ENCODE measurements at regions not wholly inside any gene's neighbourhood (a gene's known extent, or its start where the extent isn't known, plus 50 kb on each side); places are given as distances from the start of the nearest gene placed in this dataset.

DNA sequence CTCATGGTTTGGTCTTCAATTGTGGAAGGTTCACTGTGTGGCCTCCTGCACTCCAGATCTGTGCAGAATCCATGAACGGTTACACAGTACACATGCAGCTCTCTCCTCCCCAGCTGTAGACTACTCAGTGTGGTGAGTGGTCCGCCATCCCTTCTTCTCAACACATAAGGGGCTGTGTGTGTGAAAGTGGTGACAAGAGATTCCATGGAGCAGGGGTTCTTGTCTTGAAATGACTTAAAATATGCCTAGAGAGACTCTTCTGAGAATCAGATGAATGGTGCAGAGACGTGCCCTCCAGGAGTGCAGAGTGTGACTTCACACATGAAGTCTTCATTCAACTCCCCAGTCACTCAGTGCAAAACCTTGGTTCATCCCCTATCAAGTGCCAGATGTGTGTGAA is 151.0 kb upstream of the COPS8 start:
- no peak for DNase-seq (ENCODE audit: low read depth, low spot score)
- H3K27ac ChIP-seq = no peak overlapping the region

DNA sequence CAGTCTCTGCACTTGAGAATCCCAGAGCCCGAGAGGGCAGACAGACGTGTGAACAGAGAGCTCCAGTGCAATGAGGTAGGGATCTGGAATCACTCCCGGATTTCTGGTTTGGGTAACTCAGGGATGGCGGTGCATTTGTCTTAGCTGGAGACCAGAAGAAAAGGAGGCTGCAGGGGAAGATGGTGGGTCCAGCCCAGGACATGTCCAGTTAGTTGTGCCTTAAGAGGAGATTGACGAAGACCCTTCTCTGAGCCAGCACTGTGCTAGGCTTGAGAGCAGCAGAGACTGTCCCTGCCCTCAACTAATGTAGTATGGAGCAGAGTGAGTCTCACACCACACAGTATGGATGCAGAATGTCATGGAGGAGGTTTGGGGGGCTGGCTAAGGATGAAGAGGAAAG is 150.6 kb upstream of the COPS8 start:
- H3K27ac ChIP-seq = no peak overlapping the region
- DNase-seq (ENCODE audit: low read depth, low spot score) = no peak

DNA sequence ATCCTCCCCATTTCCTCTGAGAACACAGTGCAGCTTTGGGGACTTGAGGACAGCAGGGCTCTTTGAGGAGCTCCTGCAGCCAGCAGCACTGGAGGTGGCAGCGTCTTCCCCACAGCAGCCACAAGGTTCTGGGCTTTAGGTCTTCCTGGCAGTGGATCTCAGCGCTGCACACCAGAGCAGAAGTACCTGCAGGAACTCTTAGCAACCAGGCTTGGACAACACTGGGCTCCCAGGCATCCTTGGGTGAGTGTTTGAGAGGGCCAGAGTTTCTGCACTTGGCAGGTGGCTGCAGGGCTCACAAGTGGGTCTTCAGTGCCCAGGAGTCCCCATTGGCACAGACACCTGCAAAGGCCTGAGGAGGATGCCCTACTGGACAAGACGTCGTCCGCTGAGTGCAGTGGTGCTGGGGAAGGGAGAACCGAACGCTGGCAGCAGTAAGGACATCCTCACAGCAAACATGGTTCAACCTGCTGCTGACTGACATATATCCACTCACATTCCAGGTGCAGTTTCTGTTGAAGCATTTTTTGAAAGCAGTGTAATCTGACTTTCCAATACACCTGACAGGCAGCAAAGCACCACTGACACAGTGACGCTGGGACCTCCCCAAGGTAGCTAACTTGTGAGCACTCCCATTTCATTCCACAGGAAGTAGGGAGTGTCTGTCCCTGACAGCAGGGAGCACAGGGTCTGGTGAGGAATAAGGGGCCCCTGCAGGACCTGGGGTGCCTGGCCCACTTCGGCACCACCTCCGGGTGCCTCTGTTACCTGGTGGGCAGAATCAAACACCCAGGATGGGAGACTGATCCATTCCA is 149.9 kb upstream of the COPS8 start:
- DNase-seq (ENCODE audit: low read depth, low spot score) = no peak
- H3K27ac ChIP-seq = no peak overlapping the region

DNA sequence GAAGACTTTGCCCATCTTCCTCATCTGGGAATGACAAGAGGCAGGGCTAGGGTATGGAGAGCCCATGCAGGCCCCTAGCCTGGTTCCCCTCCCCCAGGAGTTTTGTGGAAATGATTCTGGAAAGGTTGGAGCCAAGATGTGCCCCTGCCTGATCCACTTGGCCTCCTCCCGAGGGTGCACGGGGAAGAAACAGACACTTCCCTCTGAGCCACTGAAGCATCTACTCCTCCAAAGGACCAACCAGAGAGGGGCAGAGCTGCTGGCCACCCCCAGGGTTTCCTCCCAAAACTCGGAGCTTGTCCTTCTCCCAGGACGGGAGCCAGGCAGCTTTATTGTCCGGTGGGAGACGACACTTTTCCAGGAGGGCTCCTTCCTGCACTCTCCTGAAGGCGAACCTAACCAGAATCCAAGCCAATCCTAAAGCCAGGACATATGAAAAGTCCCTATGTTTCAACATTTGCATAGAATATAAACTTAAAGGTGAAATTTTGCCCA is 149.2 kb upstream of the COPS8 start:
- DNase-seq (ENCODE audit: low read depth, low spot score) = no peak
- no peak overlapping the region for H3K27ac ChIP-seq

DNA sequence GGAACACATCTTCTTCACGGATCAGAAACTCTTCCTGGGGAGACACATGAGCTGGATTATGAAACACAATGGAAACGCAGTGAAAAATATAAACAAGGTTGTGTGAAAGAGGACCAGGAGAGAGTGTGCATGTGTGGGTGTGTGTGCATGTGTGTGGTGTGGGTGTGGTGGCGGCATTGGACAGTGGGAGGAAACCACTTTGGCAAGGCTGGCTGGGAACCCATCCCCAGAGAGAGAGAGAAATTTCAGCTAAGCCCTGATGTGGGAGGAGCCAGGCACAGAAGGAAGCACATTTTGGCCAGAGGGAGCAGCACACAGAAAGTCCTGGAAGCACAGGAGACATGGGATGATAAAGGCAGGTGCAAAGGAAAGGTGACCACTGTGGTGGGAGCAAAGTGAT is 147.6 kb upstream of the COPS8 start:
- no peak overlapping the region for H3K27ac ChIP-seq
- no peak for DNase-seq (ENCODE audit: low read depth, low spot score)

DNA sequence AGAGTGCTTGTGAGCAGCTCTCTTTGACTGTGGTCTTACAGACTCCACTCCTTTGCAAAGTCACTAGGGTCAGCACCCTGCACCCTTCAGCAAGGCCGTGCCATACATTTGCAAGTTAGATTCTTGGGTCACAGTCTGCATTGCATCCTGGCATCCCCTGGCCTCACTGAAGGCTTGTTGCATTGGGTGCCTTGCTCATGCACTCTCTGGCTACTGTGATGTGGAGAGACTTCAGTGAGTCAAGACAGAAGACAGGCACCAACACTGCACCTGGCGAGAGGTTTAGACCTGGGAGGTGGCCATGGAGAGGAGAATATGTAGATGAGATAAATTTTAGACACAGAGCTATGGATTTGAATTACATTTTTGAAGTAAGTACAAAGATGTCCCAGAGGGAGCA is 146.4 kb upstream of the COPS8 start:
- DNase-seq (ENCODE audit: low read depth, low spot score) = no peak

DNA sequence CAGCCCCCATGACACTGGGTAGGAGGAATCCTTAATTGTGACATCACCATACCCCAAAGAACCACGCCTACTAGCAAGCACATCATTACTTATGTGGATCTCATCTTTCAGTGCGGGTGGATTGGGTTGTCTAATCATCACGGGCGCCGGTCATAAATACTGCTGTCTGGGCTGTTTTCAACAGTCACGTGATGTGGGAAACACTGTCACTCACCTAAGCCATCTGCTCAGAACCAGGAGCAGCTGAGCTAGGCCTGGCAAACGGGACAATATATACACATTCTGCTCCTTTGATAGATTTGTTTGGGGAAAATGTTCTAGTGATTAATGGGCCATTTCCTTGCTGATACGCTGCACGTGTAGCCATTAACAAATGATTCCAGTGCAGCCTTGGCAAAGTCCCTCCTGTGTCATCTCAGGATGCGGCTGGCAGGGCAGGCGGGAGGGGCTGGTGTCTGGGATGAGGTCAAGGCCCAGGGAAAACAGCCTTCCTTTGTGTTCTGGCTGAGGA is 145.9 kb upstream of the COPS8 start:
- no peak for DNase-seq (ENCODE audit: low read depth, low spot score)

More for the DNA sequence above, 146.4 kb upstream of the COPS8 start:
- no peak overlapping the region for H3K27ac ChIP-seq

DNA sequence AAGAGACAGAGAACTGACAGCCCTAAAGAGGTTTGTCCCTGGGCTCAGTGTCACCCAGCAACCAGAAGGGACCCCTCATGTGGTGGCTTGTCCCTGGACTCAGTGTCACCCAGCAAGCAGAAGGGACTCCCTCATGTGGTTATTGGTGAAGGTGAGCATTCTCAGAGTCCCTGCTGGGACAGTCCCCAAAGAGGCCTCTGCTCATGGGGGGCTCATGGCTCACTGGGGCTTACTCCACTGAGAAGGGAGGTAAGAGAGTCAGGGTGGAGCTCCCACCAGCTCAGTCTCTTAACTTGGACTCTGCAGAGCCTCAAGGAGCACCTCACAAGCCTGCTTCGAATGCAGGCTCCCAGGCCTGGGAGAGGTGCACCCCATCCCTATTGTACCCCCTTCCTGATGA is 145.2 kb upstream of the COPS8 start:
- no peak overlapping the region for H3K27ac ChIP-seq
- no peak for DNase-seq (ENCODE audit: low read depth, low spot score)

More for the DNA sequence above, 145.9 kb upstream of the COPS8 start:
- no peak overlapping the region for H3K27ac ChIP-seq

DNA sequence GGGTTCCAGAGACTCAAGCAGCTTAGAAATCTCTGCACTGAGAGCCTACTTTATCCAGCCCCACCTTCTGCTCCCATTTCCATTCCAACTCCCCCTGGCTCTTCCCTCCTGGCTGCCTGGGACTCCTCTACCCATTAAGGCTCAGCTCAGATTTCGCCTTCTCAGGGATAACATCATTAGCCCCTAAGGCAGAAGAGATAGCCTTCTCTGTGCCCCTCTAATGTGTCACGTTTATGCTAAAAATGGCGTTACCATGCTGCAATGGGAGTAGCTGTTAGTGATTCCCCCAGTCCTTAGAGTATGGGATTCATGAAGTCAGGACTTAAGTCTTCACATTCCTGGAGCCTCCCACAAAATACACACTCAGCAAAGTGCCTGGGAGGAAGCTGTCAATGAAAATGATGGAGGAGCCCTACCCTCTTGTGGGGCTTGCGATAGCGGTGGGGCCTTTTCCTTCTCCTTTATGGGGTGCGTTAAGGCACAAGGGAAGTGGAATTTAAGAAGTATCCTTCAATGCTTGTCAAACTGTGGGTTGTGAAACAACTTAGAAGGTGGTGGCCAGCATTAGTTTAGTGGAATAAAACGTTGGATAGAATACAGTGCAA is 144.7 kb upstream of the COPS8 start:
- H3K27ac ChIP-seq = no peak overlapping the region
- no peak for DNase-seq (ENCODE audit: low read depth, low spot score)

DNA sequence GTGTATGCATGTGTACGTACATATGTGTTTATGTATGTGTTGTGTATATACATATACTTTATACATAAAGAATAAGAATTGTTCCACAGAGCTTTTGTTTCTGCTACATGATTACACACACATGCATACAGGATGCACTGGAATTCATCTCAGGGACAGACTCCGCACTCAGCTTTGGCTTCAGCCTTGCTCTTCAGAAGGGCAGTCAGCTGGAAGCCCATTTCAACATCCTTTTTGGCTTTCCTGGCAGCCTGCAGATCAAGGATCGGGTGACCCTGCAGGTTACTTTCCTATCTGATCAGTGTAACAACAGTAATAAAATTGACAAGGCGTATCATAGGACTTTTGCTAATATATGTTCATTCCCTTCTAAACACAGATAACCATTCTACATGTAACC is 144.1 kb upstream of the COPS8 start:
- DNase-seq (ENCODE audit: low read depth, low spot score) = no peak
- no peak overlapping the region for H3K27ac ChIP-seq

DNA sequence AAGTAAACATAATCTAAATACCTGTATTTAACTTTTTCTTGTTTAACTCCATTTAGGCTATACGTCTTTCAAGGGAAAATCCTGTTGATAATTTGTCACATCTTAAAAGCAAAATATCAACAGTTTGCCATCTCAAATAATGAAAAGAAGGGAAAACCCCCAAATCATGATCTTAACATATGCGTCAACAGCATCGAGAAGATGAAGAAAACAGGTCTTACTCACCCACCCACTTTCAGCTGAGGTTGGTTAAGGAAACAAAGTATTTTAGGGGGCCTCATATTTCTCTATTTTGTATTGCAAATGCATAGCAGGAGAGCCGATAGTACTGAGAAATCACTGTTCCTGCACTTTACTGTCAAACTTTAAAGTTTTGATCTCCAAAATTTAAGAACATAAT is 143.1 kb upstream of the COPS8 start:
- no peak overlapping the region for H3K27ac ChIP-seq
- DNase-seq (ENCODE audit: low read depth, low spot score) = no peak

DNA sequence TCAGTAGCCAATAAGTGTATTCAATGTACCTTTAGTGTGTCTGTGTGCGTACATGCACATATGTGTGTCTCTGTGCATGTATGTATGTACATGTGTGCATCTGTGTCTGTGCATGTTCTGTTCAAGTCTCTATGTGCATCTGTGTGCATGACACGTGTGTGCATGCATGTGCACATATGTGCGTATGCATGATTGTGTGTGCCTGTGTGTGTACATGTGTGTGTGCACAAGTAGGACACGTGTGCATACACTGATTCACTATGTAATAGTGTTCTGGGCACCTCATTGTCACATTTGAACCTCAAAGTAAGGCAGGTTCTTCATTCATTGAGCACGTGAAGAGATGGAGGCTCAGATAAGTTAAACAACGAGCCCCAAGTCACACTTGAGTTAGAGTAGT is 142.6 kb upstream of the COPS8 start:
- no peak overlapping the region for H3K27ac ChIP-seq
- DNase-seq (ENCODE audit: low read depth, low spot score) = no peak

DNA sequence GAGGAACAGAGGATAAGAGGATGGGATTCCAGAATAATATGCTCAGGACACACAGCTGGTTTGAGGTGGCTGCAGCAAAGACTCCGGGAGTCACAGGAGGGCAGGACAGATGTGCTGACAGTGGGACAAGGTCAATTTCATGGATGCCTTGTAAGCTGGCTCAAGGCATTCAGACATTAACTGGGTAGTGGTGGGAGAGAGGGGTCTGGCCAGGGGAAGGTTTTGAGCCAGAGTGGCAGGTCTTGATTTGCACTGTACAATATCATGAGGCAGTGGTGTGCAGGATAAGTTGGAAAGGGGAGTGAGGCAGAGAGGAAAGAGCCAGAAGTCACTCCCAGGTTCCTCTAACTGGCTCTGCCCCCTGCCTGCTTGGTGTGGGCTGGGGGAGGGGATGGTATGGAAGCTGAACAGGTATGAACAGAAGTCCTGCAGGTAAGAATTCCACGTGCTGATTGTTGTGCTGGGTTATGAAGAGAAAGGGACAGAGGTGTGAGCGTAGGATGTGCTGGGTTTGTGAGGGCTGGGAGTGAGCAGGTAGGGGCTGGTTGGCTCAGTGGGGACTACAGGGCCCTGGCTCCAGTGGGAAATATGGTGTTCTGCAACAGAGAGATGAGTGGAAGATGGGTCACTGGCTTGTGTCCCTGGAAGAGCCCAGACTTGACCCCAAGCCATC is 141.7 kb upstream of the COPS8 start:
- no peak for DNase-seq (ENCODE audit: low read depth, low spot score)
- no peak overlapping the region for H3K27ac ChIP-seq

DNA sequence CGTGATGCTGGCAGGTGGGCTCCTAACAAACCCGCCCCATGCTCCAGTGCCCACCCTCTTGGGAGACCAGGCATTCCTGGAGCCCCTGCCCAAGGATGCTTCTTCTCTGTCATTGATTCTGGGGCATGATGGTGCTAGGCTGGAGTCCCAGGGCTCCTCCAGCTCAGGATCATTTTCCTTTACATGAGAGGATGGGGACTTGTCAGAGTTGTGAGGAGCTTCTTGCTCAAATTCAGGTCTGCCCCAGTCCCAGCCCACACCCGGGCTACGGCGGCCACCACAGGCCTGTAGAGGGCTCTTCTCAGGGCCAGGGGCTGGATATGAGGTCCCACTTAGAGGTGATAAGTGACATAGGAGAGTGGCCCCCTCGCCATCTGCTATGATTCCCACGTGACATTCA is 141.1 kb upstream of the COPS8 start:
- H3K27ac ChIP-seq = no peak overlapping the region
- DNase-seq (ENCODE audit: low read depth, low spot score) = no peak

DNA sequence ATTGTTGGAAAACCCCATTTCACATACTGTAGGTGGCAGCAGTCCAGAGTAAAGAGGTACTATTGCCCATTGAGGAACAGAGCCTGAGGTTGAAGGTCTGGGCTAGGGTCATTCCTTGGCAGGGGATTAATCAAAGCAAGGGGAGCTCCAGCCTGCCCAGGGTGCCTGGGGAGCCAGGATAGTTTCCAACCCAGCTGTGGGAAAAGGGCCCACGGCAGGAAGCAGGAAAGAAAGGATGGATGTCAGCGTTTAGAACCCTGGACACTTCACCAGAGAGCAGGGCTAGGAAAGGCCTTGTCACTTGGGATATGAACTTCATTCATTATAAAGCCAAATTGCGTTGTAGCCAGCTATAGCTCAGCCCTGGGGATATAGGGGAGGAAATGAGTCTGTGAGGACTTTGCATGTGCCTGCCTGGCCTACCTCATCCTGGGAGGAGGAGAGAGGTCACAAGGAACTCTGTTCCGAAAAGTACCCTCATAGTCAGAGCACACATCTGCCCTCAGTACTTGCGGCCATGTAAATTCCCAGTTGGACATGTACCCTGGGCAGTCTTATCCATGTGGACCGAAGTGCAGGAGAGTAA is 140.2 kb upstream of the COPS8 start:
- no peak for DNase-seq (ENCODE audit: low read depth, low spot score)
- no peak overlapping the region for H3K27ac ChIP-seq

DNA sequence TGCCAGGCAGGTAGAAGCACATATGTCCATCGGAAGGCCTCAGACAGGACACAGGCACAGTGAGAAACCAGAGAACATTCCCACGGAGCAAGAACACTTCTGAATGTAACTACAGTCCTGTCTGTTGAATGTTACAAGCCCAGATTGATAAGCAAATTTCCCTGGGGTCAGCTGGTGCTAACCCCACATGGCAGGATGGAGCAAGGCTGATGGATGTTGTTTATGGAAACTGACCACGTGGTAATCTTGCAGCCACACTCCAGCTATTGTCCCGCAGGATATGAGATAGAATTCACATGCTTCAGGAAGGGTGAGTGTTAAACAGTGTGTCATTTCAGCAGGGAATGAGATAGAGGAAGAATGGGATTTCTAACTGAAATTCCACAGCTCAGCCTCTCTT is 138.8 kb upstream of the COPS8 start:
- no peak overlapping the region for H3K27ac ChIP-seq
- DNase-seq (ENCODE audit: low read depth, low spot score) = no peak

DNA sequence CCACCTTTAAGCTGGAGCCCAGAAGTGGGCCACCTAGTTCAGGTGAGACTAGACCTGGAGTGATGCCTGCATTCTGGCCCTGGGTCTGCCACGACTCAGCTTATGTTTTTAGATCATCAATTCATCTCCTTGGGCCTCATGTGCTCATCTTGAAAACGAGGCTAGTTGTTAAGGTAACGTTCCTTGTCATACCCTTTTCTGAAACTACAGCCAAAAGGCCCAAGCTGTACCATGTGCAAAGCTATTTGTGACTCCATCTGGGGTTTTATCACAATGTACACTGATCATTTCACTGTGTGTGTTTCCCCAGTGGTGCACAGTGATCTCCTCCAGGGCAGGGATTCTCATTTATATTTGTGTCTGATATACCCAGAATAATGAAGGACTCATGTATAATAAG is 138.4 kb upstream of the COPS8 start:
- no peak for DNase-seq (ENCODE audit: low read depth, low spot score)
- H3K27ac ChIP-seq = no peak overlapping the region

DNA sequence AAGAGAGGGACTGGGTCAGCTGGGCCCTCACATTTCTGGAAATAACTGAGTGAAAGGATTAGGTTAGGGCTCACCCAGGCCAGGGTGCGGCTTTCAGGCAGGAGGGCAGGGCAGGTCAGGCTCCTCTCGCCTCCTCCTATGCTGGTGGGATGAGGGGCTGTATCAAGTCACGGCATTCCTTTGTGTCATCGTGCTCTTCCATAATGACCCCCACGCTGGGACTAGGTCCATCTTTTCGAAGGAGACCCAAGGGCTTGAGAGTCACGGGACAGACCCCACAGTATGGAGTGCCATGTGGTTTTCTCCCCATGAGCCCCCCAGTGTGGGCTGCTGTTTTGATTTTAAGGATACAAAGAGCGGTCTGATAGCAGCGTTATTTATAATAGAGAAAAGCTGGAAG is 137.8 kb upstream of the COPS8 start:
- no peak overlapping the region for H3K27ac ChIP-seq
- DNase-seq (ENCODE audit: low read depth, low spot score) = no peak

DNA sequence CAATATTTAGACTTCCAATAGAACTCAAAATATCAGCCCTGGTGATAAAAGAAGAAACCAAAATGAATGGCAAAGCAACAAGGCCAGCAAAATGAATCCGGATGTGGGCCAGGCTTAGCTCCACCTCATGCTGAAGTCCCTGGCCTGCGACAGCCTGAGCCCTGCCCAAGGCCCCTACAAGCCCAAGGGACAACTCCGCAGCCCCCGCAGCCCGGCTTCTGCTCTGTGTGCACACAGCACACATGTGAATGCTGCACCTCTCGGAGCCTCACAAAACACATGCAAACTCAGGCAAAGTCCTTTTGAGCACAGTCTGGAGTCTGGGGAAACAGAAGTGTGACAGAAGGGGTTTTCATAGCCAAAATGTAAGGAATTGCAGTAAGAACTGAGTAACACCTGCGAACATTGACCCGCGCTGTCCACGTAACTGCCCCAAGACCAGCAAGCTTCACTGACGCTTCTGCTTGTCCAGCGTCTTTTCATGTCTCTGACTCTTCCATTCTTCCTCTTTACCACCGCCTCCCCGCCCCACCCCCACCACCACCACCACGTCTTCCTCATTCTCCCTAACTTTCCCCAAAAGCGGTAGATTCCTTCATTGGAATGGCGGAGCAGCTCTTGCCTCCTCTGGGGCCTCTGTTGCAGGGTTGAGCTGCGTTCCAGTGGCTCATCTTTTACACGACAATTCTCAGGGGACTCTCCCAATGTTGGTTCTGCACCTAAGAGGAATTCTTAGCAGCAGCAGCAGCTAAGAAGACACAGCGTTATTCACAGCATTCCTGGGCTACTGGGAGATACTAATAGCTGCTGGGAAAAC is 136.4 kb upstream of the COPS8 start:
- no peak overlapping the region for H3K27ac ChIP-seq
- no peak for DNase-seq (ENCODE audit: low read depth, low spot score)

All from epithelial cell of prostate (primary cell).